Renal cortical epithelial cell (primary cell): ENCODE measurements at regions not wholly inside any gene's neighbourhood (a gene's known extent, or its start where the extent isn't known, plus 50 kb on each side); places are given as distances from the start of the nearest gene placed in this dataset.

Experiments
- DNase-seq: peaks from one replicate; pipeline ENCODE4 v3.0.0-alpha.2; 2011; ENCODE audit warnings: low read depth

GRCh38 chr4:127049526-127049925, 583.2 kb upstream of the INTU start:
- peak; percentile 96 for DNase-seq

- DNase-seq: no peak
Observed at GRCh38 chr4:127052742-127053141, 580.0 kb upstream of the INTU start.

GRCh38 chr4:127055357-127055756, 577.4 kb upstream of the INTU start:
- DNase-seq: peak; percentile 95

- no peak for DNase-seq
Observed at GRCh38 chr4:127069675-127070074, 563.1 kb upstream of the INTU start.

GRCh38 chr4:127071443-127071842, 561.3 kb upstream of the INTU start:
- no peak for DNase-seq

GRCh38 chr4:127080141-127080540, 552.6 kb upstream of the INTU start:
- DNase-seq: no peak

GRCh38 chr4:127081041-127081440, 551.7 kb upstream of the INTU start:
- DNase-seq: no peak

- no peak for DNase-seq
Observed at GRCh38 chr4:127082986-127083385, 549.8 kb upstream of the INTU start.

GRCh38 chr4:127084666-127085065, 548.1 kb upstream of the INTU start:
- no peak for DNase-seq

GRCh38 chr4:127097061-127097460, 535.7 kb upstream of the INTU start:
- DNase-seq: no peak

- DNase-seq: no peak
Observed at GRCh38 chr4:127102361-127102760, 530.4 kb upstream of the INTU start.

GRCh38 chr4:127103681-127104115, 529.1 kb upstream of the INTU start:
- DNase-seq: no peak

GRCh38 chr4:127113844-127114362, 518.9 kb upstream of the INTU start:
- no peak for DNase-seq

GRCh38 chr4:127118681-127119080, 514.1 kb upstream of the INTU start:
- DNase-seq: no peak

- DNase-seq: no peak
Observed at GRCh38 chr4:127120441-127121090, 512.2 kb upstream of the INTU start.

- DNase-seq: peak; percentile 38
Observed at GRCh38 chr4:127124919-127125318, 507.8 kb upstream of the INTU start.

GRCh38 chr4:127126718-127127117, 506.0 kb upstream of the INTU start:
- DNase-seq: no peak

- no peak for DNase-seq
Observed at GRCh38 chr4:127131527-127131926, 501.2 kb upstream of the INTU start.

- DNase-seq: no peak
Observed at GRCh38 chr4:127134490-127134889, 498.3 kb upstream of the INTU start.

- no peak for DNase-seq
Observed at GRCh38 chr4:127138586-127138985, 494.2 kb upstream of the INTU start.

- DNase-seq: no peak
Observed at GRCh38 chr4:127139788-127140286, 492.9 kb upstream of the INTU start.

GRCh38 chr4:127140306-127140705, 492.5 kb upstream of the INTU start:
- peak; percentile 57 for DNase-seq

GRCh38 chr4:127141856-127142255, 490.9 kb upstream of the INTU start:
- DNase-seq: peak; percentile 9
